ENCODE measurements at regions not wholly inside any gene's neighbourhood (a gene's known extent, or its start where the extent isn't known, plus 50 kb on each side); places are given as distances from the start of the nearest gene placed in this dataset.

- H3K27ac ChIP-seq (ENCODE audit: low read length): no peak overlapping the region
- H3K36me3 ChIP-seq (replicated peaks; ENCODE audit: insufficient read depth, low read length): no peaks in the 10 kb centered on the region
- no peak for DNase-seq
- no peaks in the 10 kb centered on the region for H3K9me2 ChIP-seq (replicated peaks; ENCODE audit: insufficient read depth, low read length)
- no peak overlapping the region for H3K9ac ChIP-seq (ENCODE audit: low read length)
- H4K20me1 ChIP-seq (ENCODE audit: insufficient read depth, low read length): no peaks in the 10 kb centered on the region
- no peak overlapping the region for H3K4me2 ChIP-seq (ENCODE audit: low read depth, low read length)
- no peaks in the 10 kb centered on the region for H3K79me2 ChIP-seq (ENCODE audit: low read length)
- no peaks in the 10 kb centered on the region for H3K27me3 ChIP-seq (replicated peaks; ENCODE audit: insufficient read depth, low read length)
- H2AFZ ChIP-seq (ENCODE audit: low read length): no peak overlapping the region
- peaks cover 20% of the 10 kb centered on the region for H3K4me1 ChIP-seq (ENCODE audit: low read length)
- no peak overlapping the region for H3K4me3 ChIP-seq (ENCODE audit: low read length)
- TF ChIP-seq, protein P1, sequence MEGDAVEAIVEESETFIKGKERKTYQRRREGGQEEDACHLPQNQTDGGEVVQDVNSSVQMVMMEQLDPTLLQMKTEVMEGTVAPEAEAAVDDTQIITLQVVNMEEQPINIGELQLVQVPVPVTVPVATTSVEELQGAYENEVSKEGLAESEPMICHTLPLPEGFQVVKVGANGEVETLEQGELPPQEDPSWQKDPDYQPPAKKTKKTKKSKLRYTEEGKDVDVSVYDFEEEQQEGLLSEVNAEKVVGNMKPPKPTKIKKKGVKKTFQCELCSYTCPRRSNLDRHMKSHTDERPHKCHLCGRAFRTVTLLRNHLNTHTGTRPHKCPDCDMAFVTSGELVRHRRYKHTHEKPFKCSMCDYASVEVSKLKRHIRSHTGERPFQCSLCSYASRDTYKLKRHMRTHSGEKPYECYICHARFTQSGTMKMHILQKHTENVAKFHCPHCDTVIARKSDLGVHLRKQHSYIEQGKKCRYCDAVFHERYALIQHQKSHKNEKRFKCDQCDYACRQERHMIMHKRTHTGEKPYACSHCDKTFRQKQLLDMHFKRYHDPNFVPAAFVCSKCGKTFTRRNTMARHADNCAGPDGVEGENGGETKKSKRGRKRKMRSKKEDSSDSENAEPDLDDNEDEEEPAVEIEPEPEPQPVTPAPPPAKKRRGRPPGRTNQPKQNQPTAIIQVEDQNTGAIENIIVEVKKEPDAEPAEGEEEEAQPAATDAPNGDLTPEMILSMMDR (IDR thresholded peaks at IDR 0.05; ENCODE audit: low read length): no peak
- 0 out of 2 replicates have a peak, but pooled peaks cover 4% of the 10 kb centered on the region for H3F3A ChIP-seq (ENCODE audit: insufficient read depth, low read length)
- no peaks in the 10 kb centered on the region for H3K9me3 ChIP-seq (replicated peaks; ENCODE audit: insufficient read depth, low read length)
Observed at GRCh38 chr6:45816674-45817297, 198.9 kb downstream of the CLIC5 start.

GRCh38 chr6:45815466-45816125 lies 200.1 kb downstream of the CLIC5 start:
- no peak overlapping the region for H3K9ac ChIP-seq (ENCODE audit: low read length)
- H3K4me1 ChIP-seq (ENCODE audit: low read length): peaks cover 20% of the 10 kb centered on the region
- TF ChIP-seq EZH2phosphoT487 (IDR thresholded peaks at IDR 0.05; ENCODE audit: low read length) (no peak), EZH2 (optimal IDR thresholded peaks at IDR 0.05; ENCODE audit: low read depth, low read length) (no peak)
- TF ChIP-seq, protein P1 (IDR thresholded peaks at IDR 0.05; ENCODE audit: low read length): no peak
- no peaks in the 10 kb centered on the region for H3K79me2 ChIP-seq (ENCODE audit: low read length)
- no peaks in the 10 kb centered on the region for H3K9me3 ChIP-seq (replicated peaks; ENCODE audit: insufficient read depth, low read length)
- no peak overlapping the region for H3K27ac ChIP-seq (ENCODE audit: low read length)
- no peaks in the 10 kb centered on the region for H4K20me1 ChIP-seq (ENCODE audit: insufficient read depth, low read length)
- no peaks in the 10 kb centered on the region for H3K27me3 ChIP-seq (replicated peaks; ENCODE audit: insufficient read depth, low read length)
- H3F3A ChIP-seq (ENCODE audit: insufficient read depth, low read length): 0 out of 2 replicates have a peak, but pooled peaks cover 4% of the 10 kb centered on the region
- no peak overlapping the region for H3K4me2 ChIP-seq (ENCODE audit: low read depth, low read length)
- no peaks in the 10 kb centered on the region for H3K36me3 ChIP-seq (replicated peaks; ENCODE audit: insufficient read depth, low read length)
- no peak for DNase-seq
- H3K9me2 ChIP-seq (replicated peaks; ENCODE audit: insufficient read depth, low read length): no peaks in the 10 kb centered on the region
- no peak overlapping the region for H2AFZ ChIP-seq (ENCODE audit: low read length)
- H3K4me3 ChIP-seq (ENCODE audit: low read length): no peak overlapping the region

GRCh38 chr6:45814772-45815171 lies 200.9 kb downstream of the CLIC5 start:
- Histone ChIP-seq H3K36me3 (replicated peaks; ENCODE audit: insufficient read depth, low read length) (no peaks in the 10 kb centered on the region), H3K9me2 (replicated peaks; ENCODE audit: insufficient read depth, low read length) (no peaks in the 10 kb centered on the region), H3K9me3 (replicated peaks; ENCODE audit: insufficient read depth, low read length) (no peaks in the 10 kb centered on the region), H3K27me3 (replicated peaks; ENCODE audit: insufficient read depth, low read length) (no peaks in the 10 kb centered on the region), H2AFZ (ENCODE audit: low read length) (peak overlapping the region; percentile 64; the same call in 1 of the 2 replicates), H3K4me3 (ENCODE audit: low read length) (no peak overlapping the region; the same call in 1 of the 2 replicates), H4K20me1 (ENCODE audit: insufficient read depth, low read length) (no peaks in the 10 kb centered on the region), H3K27ac (ENCODE audit: low read length) (peak overlapping the region; percentile 80; the same call in 1 of the 2 replicates), H3K4me2 (ENCODE audit: low read depth, low read length) (peak overlapping the region; percentile 88), H3K4me1 (ENCODE audit: low read length) (peaks cover 23% of the 10 kb centered on the region), H3K79me2 (ENCODE audit: low read length) (no peaks in the 10 kb centered on the region), H3F3A (ENCODE audit: insufficient read depth, low read length) (0 out of 2 replicates have a peak, but pooled peaks cover 4% of the 10 kb centered on the region), H3K9ac (ENCODE audit: low read length) (no peak overlapping the region)
- DNase-seq: no peak
- TF ChIP-seq, protein P1 (IDR thresholded peaks at IDR 0.05; ENCODE audit: low read length): no peak
- TF ChIP-seq EZH2phosphoT487 (IDR thresholded peaks at IDR 0.05; ENCODE audit: low read length): no peak
- TF ChIP-seq EZH2 (optimal IDR thresholded peaks at IDR 0.05; ENCODE audit: low read depth, low read length): no peak
